ENCODE measurements at regions not wholly inside any gene's neighbourhood (a gene's known extent, or its start where the extent isn't known, plus 50 kb on each side); places are given as distances from the start of the nearest gene placed in this dataset.

- H3K4me3 ChIP-seq, result no peak overlapping the region
- H3K36me3 ChIP-seq, result no peaks in the 10 kb centered on the region
- no peak for DNase-seq (ENCODE audit: low spot score)
- no peak overlapping the region for H3K27ac ChIP-seq
- peaks cover 8 to 15% of the 10 kb centered on the region in 2 donors for H3K4me1 ChIP-seq (ENCODE audit: control insufficient read depth in 1 of 2, low read depth in 2 of 2)
- ATAC-seq (ENCODE audit: insufficient number of reproducible peaks, low FRiP score, low read depth), result no peak
- H3K27me3 ChIP-seq (replicated peaks; ENCODE audit: insufficient read depth), result no peaks in the 10 kb centered on the region
- TF ChIP-seq CTCF (IDR thresholded peaks at IDR 0.05), result no peak
- no peaks in the 10 kb centered on the region for H3K9me3 ChIP-seq
Measured at GRCh38 chr6:110529355-110529754, 52.9 kb upstream of the SLC22A16 start.

GRCh38 chr6:110528930-110529325 is 52.5 kb upstream of the SLC22A16 start:
- Histone ChIP-seq H3K27ac (peak overlapping the region in 1 of 2 donors; percentile 29), H3K4me1 (ENCODE audit: control insufficient read depth in 1 of 2, low read depth in 2 of 2) (peaks cover 8 to 15% of the 10 kb centered on the region in 2 donors), H3K4me3 (no peak overlapping the region), H3K27me3 (replicated peaks; ENCODE audit: insufficient read depth) (no peaks in the 10 kb centered on the region), H3K36me3 (no peaks in the 10 kb centered on the region), H3K9me3 (no peaks in the 10 kb centered on the region)
- ATAC-seq (ENCODE audit: insufficient number of reproducible peaks, low FRiP score, low read depth), result no peak
- no peak for DNase-seq (ENCODE audit: low spot score)
- TF ChIP-seq CTCF (IDR thresholded peaks at IDR 0.05), result no peak

- no peak overlapping the region for H3K4me3 ChIP-seq
- DNase-seq (ENCODE audit: low spot score) (no peak), ATAC-seq (ENCODE audit: insufficient number of reproducible peaks, low FRiP score, low read depth) (peak; percentile 51)
- peak; percentile 71 for TF ChIP-seq CTCF (IDR thresholded peaks at IDR 0.05)
- peak overlapping the region in 1 of 2 donors; percentile 29 for H3K27ac ChIP-seq
- no peaks in the 10 kb centered on the region for H3K36me3 ChIP-seq
- H3K4me1 ChIP-seq (ENCODE audit: control insufficient read depth in 1 of 2, low read depth in 2 of 2), result peaks cover 8 to 15% of the 10 kb centered on the region in 2 donors
- no peaks in the 10 kb centered on the region for H3K9me3 ChIP-seq
- no peaks in the 10 kb centered on the region for H3K27me3 ChIP-seq (replicated peaks; ENCODE audit: insufficient read depth)
Measured at GRCh38 chr6:110528101-110528929, 51.9 kb upstream of the SLC22A16 start.

GRCh38 chr6:110527516-110527915 is 51.1 kb upstream of the SLC22A16 start:
- ATAC-seq (ENCODE audit: insufficient number of reproducible peaks, low FRiP score, low read depth) (no peak), DNase-seq (ENCODE audit: low spot score) (no peak)
- H3K4me1 ChIP-seq (ENCODE audit: control insufficient read depth in 1 of 2, low read depth in 2 of 2), result peaks cover 8 to 15% of the 10 kb centered on the region in 2 donors
- no peaks in the 10 kb centered on the region for H3K9me3 ChIP-seq
- no peaks in the 10 kb centered on the region for H3K36me3 ChIP-seq
- no peak overlapping the region for H3K4me3 ChIP-seq
- H3K27ac ChIP-seq, result no peak overlapping the region
- H3K27me3 ChIP-seq (replicated peaks; ENCODE audit: insufficient read depth), result no peaks in the 10 kb centered on the region
- no peak for TF ChIP-seq CTCF (IDR thresholded peaks at IDR 0.05)

GRCh38 chr6:110526726-110527125 is 50.3 kb upstream of the SLC22A16 start:
- H3K27ac ChIP-seq, result no peak overlapping the region
- no peaks in the 10 kb centered on the region for H3K9me3 ChIP-seq
- ATAC-seq (ENCODE audit: insufficient number of reproducible peaks, low FRiP score, low read depth) (no peak), DNase-seq (ENCODE audit: low spot score) (no peak)
- no peaks in the 10 kb centered on the region for H3K27me3 ChIP-seq (replicated peaks; ENCODE audit: insufficient read depth)
- TF ChIP-seq CTCF (IDR thresholded peaks at IDR 0.05), result no peak
- H3K4me3 ChIP-seq, result no peak overlapping the region
- H3K4me1 ChIP-seq (ENCODE audit: control insufficient read depth in 1 of 2, low read depth in 2 of 2), result peaks cover 8 to 15% of the 10 kb centered on the region in 2 donors
- H3K36me3 ChIP-seq, result no peaks in the 10 kb centered on the region
